LNCAP (cell line): ENCODE measurements at regions not wholly inside any gene's neighbourhood (a gene's known extent, or its start where the extent isn't known, plus 50 kb on each side); places are given as distances from the start of the nearest gene placed in this dataset.

Source experiments
- CTCF ChIP-seq: fragments of 450-650 bp; IDR thresholded peaks from 2 replicates; pipeline ENCODE4 v1.5.1; 2017; ENCODE audit warnings: mild to moderate bottlenecking

GRCh38 chr1:223018534-223018933, 124.5 kb downstream of the TLR5 start:
- no peak for TF ChIP-seq CTCF

GRCh38 chr1:223019256-223019655, 123.8 kb downstream of the TLR5 start:
- TF ChIP-seq CTCF, result no peak

- no peak for TF ChIP-seq CTCF
Observed at GRCh38 chr1:223020770-223021169, 122.3 kb downstream of the TLR5 start.

- no peak for TF ChIP-seq CTCF
Observed at GRCh38 chr1:223022641-223023473, 120.2 kb downstream of the TLR5 start.

GRCh38 chr1:223023863-223024262, 119.2 kb downstream of the TLR5 start:
- TF ChIP-seq CTCF, result no peak

- TF ChIP-seq CTCF, result no peak
Observed at GRCh38 chr1:223029985-223030769, 112.9 kb downstream of the TLR5 start.

GRCh38 chr1:223030871-223031400, 112.1 kb downstream of the TLR5 start:
- no peak for TF ChIP-seq CTCF
